ENCODE measurements at regions not wholly inside any gene's neighbourhood (a gene's known extent, or its start where the extent isn't known, plus 50 kb on each side); places are given as distances from the start of the nearest gene placed in this dataset.
"Not testable (repeated sequence)": the region's sequence is repeated elsewhere in the genome, so short reads cannot be mapped to it uniquely, and the experiment has no call there.

DNA sequence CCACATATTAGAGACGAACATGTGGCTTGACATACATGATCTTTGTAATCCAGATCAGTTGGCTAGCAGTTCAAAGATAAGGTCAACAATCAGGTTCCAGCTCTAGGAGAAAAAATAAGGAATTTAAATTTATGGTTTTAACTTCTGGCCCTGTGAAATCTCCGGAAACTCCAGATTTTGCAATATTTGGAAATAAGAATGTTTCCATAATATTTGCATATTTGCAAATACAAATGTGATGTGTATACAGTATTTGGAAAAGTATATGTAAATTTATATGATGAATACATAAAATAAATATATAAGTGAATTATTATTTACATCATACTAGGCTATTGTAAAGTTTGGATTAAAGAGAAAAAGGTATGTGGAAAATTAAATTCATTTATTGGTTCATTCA lies 97.1 kb downstream of the KCNJ2 start:
- TF ChIP-seq ZNF274 (IDR thresholded peaks at IDR 0.05; ENCODE audit: low read depth, low read length), result no peak
- no peak overlapping the region for H3K4me3 ChIP-seq (ENCODE audit: low read length)

DNA sequence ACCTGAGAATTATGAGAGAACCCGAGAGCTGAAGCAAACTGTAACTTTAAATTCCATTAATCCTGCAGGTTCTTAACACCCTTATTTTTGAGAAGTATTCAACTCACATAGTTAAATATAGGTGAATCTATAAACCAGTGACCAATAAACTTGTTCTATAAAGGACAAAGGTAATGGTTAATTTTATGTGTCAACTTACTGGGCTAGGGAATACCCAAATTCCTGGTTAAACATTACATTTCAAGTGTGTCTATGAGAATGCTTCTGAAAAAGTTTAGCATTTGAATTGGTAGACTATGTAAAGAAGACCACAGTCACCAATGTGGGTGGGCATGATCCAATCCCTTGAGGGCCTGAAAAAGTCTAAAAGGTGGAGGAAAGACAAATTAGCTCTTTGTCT lies 99.1 kb downstream of the KCNJ2 start:
- TF ChIP-seq ZNF274 (IDR thresholded peaks at IDR 0.05; ENCODE audit: low read depth, low read length), result no peak
- no peak overlapping the region for H3K4me3 ChIP-seq (ENCODE audit: low read length)

DNA sequence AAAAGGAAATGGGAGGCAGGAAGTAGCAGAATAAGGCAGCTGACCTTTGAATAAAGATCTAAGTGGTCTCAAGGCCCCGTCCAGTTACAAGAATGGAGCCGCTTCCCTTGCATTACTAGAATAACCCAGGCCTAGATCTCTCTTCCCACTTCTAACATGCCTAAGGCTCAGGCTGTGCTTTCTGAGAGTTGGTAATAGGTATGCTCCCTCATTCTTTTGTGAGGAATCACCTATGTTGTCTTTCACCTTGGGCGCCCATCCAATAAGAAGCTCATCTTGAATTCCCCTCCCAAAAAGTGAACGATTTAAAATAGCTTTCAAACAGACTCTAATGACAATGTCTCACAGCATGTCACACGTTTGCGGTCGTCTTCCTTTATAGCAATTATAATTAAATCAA lies 101.2 kb downstream of the KCNJ2 start:
- no peak for TF ChIP-seq ZNF274 (IDR thresholded peaks at IDR 0.05; ENCODE audit: low read depth, low read length)

DNA sequence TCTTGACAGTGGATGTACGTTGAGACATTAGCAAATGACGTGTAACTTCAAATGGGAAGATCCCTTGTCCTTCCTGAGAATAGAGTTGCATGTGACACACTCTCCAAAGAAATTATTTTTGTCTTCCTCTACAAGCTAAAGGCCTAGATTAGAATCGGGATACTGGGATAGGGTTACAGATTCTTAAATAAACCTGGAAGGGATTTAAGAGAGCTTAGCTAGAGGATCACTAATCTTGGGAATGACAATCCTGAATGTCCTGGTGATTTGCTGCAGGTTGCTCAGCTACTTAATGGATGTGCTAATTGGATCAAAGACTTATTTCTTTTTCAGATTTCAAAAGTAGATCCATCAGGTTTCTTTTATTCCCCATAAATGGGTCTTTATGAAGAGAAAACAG lies 101.9 kb downstream of the KCNJ2 start:
- no peak for TF ChIP-seq ZNF274 (IDR thresholded peaks at IDR 0.05; ENCODE audit: low read depth, low read length)
- H3K4me3 ChIP-seq (ENCODE audit: low read length), result no peak overlapping the region

More for the DNA sequence above, 101.2 kb downstream of the KCNJ2 start:
- no peak overlapping the region for H3K4me3 ChIP-seq (ENCODE audit: low read length)

DNA sequence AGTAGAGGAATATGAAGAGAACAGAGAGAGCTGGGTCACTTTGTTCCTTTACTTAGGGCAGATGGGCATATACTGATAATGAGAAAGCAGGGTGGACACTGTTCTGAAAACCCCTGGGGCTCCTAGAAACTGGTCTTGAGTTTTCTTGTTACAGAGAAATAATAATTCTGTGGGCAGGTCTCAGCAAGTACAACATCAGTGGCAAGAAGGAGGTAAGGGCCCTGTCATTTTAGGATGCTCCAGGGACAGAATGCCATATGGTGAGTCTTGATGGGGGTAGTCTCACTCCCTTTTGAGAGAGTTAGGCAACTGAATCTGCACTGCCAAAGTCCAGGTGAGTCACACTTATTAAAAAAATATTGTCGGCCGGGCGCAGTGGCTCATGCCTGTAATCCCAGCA lies 102.3 kb downstream of the KCNJ2 start:
- no peak for TF ChIP-seq ZNF274 (IDR thresholded peaks at IDR 0.05; ENCODE audit: low read depth, low read length)
- H3K4me3 ChIP-seq (ENCODE audit: low read length), result no peak overlapping the region

DNA sequence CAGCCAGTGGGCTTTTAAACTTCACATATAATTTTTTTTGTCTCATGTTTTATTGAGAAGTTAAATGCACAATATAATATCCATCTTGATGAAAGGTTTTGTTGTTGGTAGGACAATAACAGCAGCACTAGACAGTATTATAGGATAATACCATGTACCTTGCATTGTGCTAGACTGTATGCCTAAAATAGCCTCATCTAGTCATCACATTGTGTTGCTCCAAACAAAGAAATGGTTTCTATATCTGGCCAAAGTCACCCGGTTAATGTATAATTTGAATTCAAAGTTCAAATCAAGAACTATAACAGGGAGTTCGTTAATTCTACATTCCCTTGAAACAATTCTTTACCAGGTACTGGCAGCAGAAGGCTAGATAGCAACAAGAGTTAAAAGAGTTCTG lies 104.9 kb downstream of the KCNJ2 start:
- no peak for TF ChIP-seq ZNF274 (IDR thresholded peaks at IDR 0.05; ENCODE audit: low read depth, low read length)
- no peak overlapping the region for H3K4me3 ChIP-seq (ENCODE audit: low read length)

DNA sequence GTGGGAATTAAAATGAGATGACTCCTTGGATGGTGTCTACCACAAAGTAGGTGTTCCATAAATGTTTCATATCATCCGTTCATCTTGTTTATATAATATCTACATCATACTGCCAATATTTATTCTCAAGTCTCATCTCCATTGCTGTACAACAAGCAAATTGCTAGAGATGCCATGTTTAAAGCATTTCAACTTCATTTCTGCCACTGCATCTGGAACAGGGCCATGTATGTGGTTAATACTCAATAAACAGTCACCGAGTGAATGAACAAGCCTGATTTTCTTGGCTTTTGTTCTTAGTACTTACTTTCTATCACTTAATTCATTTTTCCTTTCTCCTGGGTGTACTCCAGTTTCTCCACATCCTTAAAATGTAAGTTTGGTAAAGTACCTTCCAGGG lies 107.6 kb downstream of the KCNJ2 start:
- no peak overlapping the region for H3K4me3 ChIP-seq (ENCODE audit: low read length)
- TF ChIP-seq ZNF274 (IDR thresholded peaks at IDR 0.05; ENCODE audit: low read depth, low read length), result no peak

DNA sequence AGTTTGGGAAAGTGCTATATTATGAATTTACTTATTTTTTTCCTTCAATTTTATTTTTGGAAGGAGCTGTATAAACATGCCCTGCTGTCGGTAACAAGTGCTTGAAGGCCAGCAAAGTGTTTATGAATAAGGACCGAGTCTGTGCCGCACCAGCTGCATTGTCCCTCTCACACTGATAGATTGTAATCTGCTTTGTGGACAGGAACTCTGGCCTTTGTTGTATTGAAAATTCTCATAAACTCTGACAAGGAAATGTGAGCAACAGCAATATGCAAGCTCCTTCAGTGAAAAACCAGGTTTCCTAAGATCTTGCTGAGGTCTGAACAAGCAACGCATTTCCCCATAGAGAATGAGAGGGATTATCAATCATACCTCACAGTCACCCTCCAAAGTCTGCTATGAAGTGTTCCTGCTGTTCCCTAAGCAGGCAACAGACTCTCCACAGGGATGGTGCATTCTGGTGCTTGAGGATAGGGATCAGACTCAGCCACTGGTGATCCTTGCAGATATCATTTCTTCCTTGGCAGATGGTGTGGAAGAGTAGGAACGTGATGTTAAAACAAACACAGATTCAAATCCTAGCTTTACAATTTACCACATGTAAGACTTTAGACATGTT lies 109.6 kb downstream of the KCNJ2 start:
- no peak for TF ChIP-seq ZNF274 (IDR thresholded peaks at IDR 0.05; ENCODE audit: low read depth, low read length)
- H3K4me3 ChIP-seq (ENCODE audit: low read length), result no peak overlapping the region

DNA sequence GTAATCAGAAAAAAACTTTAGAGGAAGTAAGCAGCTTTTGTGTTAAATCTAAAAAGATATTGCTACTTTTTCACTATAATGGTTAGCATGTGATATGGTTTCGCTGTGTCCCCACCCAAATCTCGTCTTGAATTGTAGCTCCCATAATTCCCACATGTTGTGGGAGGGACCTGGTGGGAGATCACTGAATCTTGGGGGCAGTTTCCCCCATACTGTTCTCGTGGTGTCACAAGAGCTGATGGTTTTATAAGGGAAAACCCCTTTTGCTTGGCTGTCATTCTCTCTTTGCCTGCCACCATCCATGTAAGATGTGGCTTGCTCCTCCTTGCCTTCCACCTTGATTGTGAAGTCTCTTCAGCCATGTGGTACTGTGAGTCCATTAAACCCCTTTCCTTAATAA lies 117.1 kb downstream of the KCNJ2 start:
- no peak overlapping the region for H3K4me3 ChIP-seq (ENCODE audit: low read length)
- TF ChIP-seq ZNF274 (IDR thresholded peaks at IDR 0.05; ENCODE audit: low read depth, low read length), result no peak

DNA sequence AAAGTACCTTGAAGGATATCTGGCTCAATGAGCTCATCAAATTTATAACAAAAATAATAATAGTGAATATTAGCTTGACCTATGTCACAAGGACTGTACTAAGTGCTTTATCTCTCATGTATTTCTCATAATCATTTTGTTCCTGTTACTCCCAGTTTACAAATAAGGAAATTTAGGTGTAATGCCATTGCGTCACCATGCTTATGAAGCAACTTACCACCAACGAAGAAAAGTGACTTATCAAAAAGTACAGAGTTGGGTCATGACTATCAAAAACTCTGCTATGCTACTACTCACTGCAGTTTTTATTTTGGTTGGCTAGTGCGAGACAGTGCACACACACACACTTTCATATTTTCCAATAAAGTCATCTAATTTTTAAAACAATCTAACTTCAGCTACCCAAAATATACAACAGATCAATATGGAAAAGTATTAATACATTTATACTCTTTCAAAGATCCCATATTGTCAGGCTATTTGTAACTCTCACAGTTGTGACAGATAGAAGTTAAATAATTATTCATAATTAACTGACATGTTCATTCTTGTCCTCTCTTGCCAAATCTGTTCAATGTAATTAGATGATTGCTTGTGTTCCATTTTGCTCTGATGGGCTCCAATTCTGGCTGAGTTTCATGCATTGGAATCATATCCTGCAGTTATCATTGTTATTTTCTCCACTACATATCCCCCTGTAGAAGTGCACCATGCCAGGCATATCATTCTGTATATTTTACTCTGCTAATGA lies 119.4 kb downstream of the KCNJ2 start:
- TF ChIP-seq ZNF274 (IDR thresholded peaks at IDR 0.05; ENCODE audit: low read depth, low read length), result no peak
- no peak overlapping the region for H3K4me3 ChIP-seq (ENCODE audit: low read length)

DNA sequence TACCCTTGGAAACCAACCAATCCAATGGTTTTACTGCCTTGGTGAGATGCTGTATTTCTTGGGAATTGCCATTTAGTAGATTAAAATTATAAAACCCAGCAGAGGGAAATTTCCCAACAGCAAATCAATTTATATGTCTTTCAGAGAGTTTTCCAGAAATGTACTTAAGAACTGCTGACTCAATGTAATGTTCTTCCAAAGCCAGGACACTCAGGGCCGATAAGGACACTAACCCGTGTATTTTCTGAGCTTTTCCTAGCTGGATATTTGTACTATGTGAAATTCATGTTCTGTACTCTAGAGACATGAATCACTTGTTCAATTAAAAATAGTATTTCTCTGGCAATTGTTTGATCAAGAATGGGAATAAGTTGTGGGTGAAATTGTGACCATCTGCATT lies 121.4 kb downstream of the KCNJ2 start:
- H3K4me3 ChIP-seq (ENCODE audit: low read length), result no peak overlapping the region
- TF ChIP-seq ZNF274 (IDR thresholded peaks at IDR 0.05; ENCODE audit: low read depth, low read length), result no peak

DNA sequence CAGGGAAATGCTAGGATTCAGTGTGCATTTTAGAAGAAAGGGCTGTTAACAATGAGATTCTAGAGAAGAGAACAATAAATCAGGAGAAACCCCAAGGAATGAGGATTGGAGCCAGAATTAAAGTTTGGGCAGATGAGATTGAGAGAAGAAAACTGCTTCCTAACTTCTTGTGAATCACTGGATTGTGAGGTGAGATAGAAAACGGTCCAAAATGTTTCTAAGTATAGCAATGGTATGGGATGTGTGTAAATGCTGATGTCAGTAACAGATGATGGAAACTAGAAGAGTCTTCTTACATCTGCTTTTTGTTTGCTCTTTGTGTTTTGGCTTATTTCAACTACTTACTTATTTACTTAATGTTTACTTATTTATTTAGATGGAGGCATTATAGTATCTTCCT lies 123.0 kb downstream of the KCNJ2 start:
- TF ChIP-seq ZNF274 (IDR thresholded peaks at IDR 0.05; ENCODE audit: low read depth, low read length), result no peak

DNA sequence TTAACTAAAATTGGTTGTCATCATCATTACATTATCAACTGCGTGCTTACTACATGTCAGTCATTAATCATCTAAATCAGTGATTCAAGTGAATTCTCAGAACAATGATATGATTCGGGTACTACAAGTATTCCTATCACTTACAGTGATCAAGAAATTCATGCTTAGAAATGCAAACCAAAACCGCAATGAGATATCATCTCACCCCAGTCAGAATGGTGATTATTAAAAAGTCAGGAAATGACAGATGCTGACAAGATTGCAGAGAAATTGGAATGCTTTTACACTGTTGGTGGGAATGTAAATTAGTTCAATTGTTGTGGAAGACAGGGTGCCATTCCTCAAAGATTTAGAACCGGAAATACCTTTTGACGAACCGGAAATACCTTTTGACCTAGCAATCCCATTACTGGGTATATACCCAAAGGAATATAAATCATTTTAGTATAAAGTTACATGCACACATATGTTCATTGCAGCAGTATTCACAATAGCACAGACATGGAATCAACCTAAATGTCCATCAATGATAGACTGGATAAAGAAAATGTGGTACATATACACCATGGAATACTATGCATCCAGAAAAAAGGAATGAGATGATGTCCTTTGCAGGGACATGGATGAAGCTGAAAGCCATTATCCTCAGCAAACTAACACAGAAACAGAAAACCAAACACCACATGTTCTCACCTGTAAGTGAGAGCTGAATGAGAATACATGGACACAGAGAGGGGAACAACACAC lies 124.4 kb downstream of the KCNJ2 start:
- H3K4me3 ChIP-seq (ENCODE audit: low read length), result not testable (repeated sequence)

More for the DNA sequence above, 123.0 kb downstream of the KCNJ2 start:
- no peak overlapping the region for H3K4me3 ChIP-seq (ENCODE audit: low read length)

DNA sequence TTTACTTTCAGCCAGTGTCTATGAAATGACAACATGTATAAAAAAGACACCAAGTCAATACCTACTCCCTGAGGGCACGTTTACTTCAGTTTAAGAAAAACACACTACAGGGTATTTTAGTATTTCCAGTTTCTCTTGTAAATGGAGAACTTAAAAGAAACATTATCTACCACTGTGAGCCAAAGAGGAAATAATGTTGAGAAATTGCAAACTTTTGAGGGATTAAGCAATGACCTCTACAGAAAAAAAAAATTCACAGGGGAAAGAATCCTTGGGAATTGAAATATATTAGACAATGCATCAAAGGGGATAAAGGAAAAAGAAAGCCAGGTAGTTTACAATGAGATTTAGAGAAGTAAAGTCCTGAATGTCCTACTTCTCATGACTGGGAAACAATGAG lies 126.0 kb downstream of the KCNJ2 start:
- TF ChIP-seq ZNF274 (IDR thresholded peaks at IDR 0.05; ENCODE audit: low read depth, low read length), result no peak
- no peak overlapping the region for H3K4me3 ChIP-seq (ENCODE audit: low read length)

DNA sequence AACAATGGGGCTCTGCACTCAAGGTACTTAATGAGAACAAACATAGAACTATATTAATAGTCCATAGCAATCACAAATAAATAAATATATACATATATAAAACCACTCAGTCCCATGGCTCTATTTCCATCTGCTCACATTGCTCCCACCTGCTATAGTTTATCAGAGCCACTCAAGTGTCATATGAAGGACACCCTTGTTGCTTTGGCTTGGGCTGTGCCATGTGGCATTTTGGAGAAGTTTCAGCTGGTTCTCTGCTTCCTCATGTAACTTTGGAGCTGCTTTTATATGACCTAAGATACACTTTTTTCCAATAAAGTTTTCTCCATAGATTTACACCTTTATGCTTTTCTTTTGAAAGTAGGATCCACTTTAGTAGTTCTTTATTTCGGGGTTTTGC lies 126.4 kb downstream of the KCNJ2 start:
- H3K4me3 ChIP-seq (ENCODE audit: low read length), result no peak overlapping the region
- TF ChIP-seq ZNF274 (IDR thresholded peaks at IDR 0.05; ENCODE audit: low read depth, low read length), result no peak

All from GM08714 (cell line).